ENCODE measurements at regions not wholly inside any gene's neighbourhood (a gene's known extent, or its start where the extent isn't known, plus 50 kb on each side); places are given as distances from the start of the nearest gene placed in this dataset.

- ATAC-seq, result no peak
These were observed 51.0 kb upstream of the VEGFC start for GRCh38 chr4:176843710-176844109.

- no peak for ATAC-seq
These were observed 51.7 kb upstream of the VEGFC start for GRCh38 chr4:176844448-176844847.

- ATAC-seq, result no peak
These were observed 52.9 kb upstream of the VEGFC start for GRCh38 chr4:176845636-176846035.

DNA sequence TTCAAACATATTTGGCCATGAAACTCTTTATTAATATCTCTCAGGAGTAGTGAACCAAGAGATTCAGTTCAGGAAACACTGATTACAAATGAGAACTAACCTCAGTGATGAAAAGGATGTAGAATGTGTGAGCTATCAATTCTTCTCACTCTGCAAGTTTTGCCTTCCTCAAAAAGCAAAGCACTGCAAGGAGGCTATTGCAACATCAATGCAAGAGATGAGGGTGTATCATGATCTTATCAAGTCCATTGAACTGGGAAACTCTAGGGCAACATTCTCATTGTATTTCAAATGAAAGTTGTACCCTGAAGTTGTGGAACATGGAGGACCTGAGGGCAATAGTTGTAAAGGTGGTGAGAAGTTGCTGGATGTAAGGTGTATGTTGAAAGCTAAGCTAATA is 56.4 kb upstream of the VEGFC start:
- no peak for ATAC-seq

GRCh38 chr4:176850436-176850835 is 57.7 kb upstream of the VEGFC start:
- no peak for ATAC-seq

- ATAC-seq, result no peak
These were observed 63.7 kb upstream of the VEGFC start for GRCh38 chr4:176856421-176856820.

DNA sequence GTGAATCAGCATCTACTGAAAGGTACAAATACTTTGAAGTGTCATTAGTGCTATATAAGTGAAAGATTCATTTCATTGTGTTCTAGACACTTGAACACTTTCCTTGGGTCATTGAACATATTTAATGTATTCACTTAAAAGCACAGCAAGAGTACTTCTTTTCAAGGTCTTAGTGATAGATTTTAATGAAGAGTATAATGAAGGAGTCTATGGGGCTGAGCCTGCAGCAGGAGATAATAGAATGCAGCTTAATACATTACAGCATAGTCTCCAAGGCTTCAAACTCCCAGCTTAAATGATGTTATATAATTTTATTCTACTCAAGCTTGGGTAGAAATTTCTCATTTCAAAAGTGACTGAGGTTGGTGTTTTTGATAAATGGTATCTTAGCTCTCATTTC is 66.1 kb upstream of the VEGFC start:
- no peak for ATAC-seq

GRCh38 chr4:176864238-176864637 is 71.5 kb upstream of the VEGFC start:
- ATAC-seq, result no peak

DNA sequence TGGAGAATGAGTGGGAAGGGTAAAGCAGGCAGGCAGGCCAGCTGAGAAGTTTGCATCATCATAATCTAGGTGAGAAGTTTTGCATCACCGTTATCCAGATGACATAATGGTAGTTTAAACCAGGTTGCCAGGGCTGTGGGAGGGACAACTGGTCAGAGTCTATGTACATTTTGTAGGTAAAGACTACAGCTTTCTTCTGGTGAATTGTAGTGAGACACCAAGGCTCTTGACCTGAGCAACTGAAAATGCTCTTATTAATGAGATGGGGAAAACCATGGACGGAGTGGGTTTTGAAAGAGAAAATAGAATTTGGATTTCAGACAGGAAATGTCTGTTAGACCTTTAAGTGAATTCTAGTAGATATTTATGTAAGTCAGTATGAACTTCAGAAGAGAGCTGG is 76.0 kb upstream of the VEGFC start:
- no peak for ATAC-seq

DNA sequence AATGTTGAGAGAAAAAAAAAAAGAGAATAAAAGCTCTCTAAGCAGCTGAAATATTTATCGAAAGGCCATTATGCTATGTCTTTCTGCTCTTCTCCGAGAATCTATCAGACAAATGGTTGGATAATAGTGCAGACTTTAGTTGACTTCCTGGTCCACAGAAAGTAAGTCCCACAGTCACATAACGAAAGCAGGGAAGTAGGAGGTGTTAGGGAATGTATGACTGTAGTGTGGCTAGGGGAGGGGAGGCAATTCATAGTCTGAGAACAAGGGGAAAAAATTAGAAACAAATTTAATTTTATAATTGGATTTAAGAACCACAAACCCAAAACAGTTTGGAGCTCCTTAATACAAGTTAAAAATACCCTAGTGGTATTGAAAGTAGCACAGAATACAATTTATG is 79.7 kb upstream of the VEGFC start:
- ATAC-seq, result no peak

GRCh38 chr4:176874721-176875445 is 82.2 kb upstream of the VEGFC start:
- ATAC-seq, result no peak

DNA sequence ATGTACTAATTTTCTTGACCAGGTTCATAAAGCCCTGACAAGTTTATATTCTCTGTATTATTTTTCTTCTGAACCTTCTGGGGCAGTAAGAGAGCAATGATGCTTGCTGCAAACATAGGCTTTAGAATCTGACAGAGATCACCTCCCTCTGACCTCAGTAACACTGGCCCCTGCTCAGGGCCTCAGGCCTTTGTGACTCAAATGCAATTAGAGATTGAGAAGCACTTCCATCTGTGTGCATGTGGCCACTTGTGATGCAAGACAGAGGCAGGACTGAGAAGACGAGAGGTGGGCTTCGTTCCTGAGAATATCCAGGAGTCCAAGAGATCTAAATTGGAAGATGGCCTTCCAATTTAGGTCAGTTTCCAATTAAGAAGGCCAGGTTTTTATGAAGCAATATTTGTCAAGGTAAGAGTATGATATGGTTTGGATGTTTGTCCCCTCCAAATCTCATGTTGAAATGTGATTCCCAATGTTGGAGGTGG is 82.8 kb upstream of the VEGFC start:
- ATAC-seq, result no peak

- no peak for ATAC-seq
These were observed 86.8 kb upstream of the VEGFC start for GRCh38 chr4:176879380-176880116.

GRCh38 chr4:176882206-176882605 is 89.5 kb upstream of the VEGFC start:
- no peak for ATAC-seq

DNA sequence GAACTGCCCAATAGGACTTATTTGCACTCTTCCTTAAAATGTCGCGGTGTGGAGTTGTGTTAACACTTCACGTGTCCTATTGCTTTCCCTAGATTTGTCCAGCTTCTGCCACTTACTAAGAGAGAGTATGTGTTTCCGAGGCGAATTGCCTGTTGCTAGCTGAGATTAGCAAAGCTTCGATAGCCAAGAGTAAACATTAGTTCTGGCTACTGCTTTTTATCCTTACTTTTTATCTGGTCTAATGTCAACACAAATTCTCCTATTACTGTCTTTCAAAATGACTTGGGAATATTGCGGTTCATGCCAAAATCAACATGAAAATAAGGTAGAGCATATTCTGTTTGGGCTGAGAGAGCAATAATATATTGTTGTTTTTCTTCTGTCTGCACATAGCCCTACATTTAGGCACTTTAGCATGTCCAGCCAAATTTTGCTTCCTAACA is 90.4 kb upstream of the VEGFC start:
- no peak for ATAC-seq

GRCh38 chr4:176883681-176884418 is 91.1 kb upstream of the VEGFC start:
- no peak for ATAC-seq

GRCh38 chr4:176885224-176885623 is 92.5 kb upstream of the VEGFC start:
- no peak for ATAC-seq

GRCh38 chr4:176886135-176886534 is 93.4 kb upstream of the VEGFC start:
- ATAC-seq, result no peak

- ATAC-seq, result no peak
These were observed 97.1 kb upstream of the VEGFC start for GRCh38 chr4:176889776-176890175.

- no peak for ATAC-seq
These were observed 101.8 kb upstream of the VEGFC start for GRCh38 chr4:176894498-176894897.

DNA sequence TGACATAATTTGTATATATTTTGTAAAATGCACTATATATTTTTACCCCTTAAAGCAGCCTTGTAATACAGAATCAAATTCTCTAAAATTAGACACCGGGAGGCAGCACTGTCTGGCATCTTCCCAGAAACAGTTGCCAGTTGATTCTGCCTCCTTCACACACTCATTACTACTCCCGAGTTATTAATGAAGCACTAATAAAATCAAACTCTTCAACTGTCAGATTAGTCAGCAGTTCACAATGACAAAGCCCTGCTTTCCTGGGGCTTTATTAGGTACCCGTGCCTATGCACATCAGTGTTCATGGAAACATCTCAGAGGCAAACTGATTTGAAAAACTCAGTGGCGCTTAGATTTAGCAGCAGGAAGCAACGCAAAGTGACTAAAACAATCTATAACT is 103.5 kb upstream of the VEGFC start:
- no peak for ATAC-seq

DNA sequence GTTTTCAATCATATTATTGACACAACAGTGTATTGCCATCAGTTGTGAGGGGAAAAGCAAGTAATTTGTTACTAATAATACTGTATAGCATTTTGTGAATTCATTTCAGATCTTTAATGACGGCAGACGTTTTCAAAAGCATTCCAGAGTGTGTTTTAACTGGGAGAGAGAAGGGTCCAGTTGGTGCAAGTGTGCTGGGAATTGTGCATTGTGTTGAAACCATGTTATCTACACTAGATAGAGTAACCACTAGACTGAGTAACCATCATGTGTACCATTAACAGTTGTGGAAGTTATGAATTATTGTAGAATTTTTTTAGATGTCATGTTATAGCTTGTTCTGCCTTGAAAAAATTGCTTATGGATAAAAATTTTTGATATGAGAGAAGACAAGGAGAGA is 104.5 kb upstream of the VEGFC start:
- ATAC-seq, result no peak

- ATAC-seq, result no peak
These were observed 106.1 kb upstream of the VEGFC start for GRCh38 chr4:176898791-176899190.

All from esophagus mucosa (tissue), 1 donor.